Type B pancreatic cell (in vitro differentiated cells): ENCODE measurements at regions not wholly inside any gene's neighbourhood (a gene's known extent, or its start where the extent isn't known, plus 50 kb on each side); places are given as distances from the start of the nearest gene placed in this dataset.

Experiments used
- DNase-seq: peaks from one replicate; pipeline ENCODE4 v3.0.0; 2021; ENCODE audit warnings: mixed read lengths; ENCODE audit not compliant: unreplicated experiment; ENCODE audit errors: extremely low spot score
- H3K27ac Mint-ChIP-seq: 2 replicates; pipeline ENCODE4 v1.8.0; 2021; ENCODE audit warnings: mild to moderate bottlenecking, mixed read lengths
- H3K27me3 Mint-ChIP-seq: 2 replicates; pipeline ENCODE4 v1.8.0; 2021; ENCODE audit warnings: mixed read lengths
- H3K36me3 Mint-ChIP-seq: 2 replicates; pipeline ENCODE4 v1.8.0; 2021; ENCODE audit warnings: mixed read lengths
- H3K4me1 Mint-ChIP-seq: one replicate; pipeline ENCODE4 v1.8.0; 2021; ENCODE audit warnings: mixed read lengths; ENCODE audit not compliant: unreplicated experiment
- H3K4me3 Mint-ChIP-seq: 2 replicates; pipeline ENCODE4 v1.8.0; 2021; ENCODE audit warnings: mild to moderate bottlenecking, mixed read lengths
- H3K9me3 Mint-ChIP-seq: 2 replicates; pipeline ENCODE4 v1.8.0; 2021; ENCODE audit warnings: mixed read lengths
- CTCF ChIP-seq: fragments of 200-600 bp; sonication (generic); conservative IDR thresholded peaks from 2 replicates; pipeline ENCODE4 v1.5.0; 2021; ENCODE audit warnings: antibody characterized with exemption, mild to moderate bottlenecking

GRCh38 chr6:44528716-44529115 is 141.2 kb downstream of the CDC5L start:
- H3K36me3 Mint-ChIP-seq, result no peaks in the 10 kb centered on the region
- no peak for TF ChIP-seq CTCF
- no peaks in the 10 kb centered on the region for H3K9me3 Mint-ChIP-seq
- H3K27ac Mint-ChIP-seq, result no peak overlapping the region
- H3K27me3 Mint-ChIP-seq, result peaks cover 20% of the 10 kb centered on the region
- no peak overlapping the region for H3K4me3 Mint-ChIP-seq
- DNase-seq, result no peak
- H3K4me1 Mint-ChIP-seq, result peaks cover 17% of the 10 kb centered on the region

- H3K4me1 Mint-ChIP-seq, result peaks cover 17% of the 10 kb centered on the region
- H3K27me3 Mint-ChIP-seq, result peaks cover 20% of the 10 kb centered on the region
- H3K27ac Mint-ChIP-seq, result no peak overlapping the region
- DNase-seq, result no peak
- TF ChIP-seq CTCF, result no peak
- H3K4me3 Mint-ChIP-seq, result no peak overlapping the region
- H3K9me3 Mint-ChIP-seq, result no peaks in the 10 kb centered on the region
- H3K36me3 Mint-ChIP-seq, result no peaks in the 10 kb centered on the region
Measured at GRCh38 chr6:44529146-44529905, 141.8 kb downstream of the CDC5L start.

GRCh38 chr6:44530209-44530909 is 142.9 kb downstream of the CDC5L start:
- no peak for TF ChIP-seq CTCF
- Mint-ChIP-seq H3K36me3 (no peaks in the 10 kb centered on the region), H3K4me1 (peaks cover 17% of the 10 kb centered on the region), H3K9me3 (no peaks in the 10 kb centered on the region), H3K27ac (no peak overlapping the region), H3K27me3 (peaks cover 20% of the 10 kb centered on the region), H3K4me3 (no peak overlapping the region)
- no peak for DNase-seq

- H3K4me3 Mint-ChIP-seq, result no peak overlapping the region
- TF ChIP-seq CTCF, result no peak
- DNase-seq, result no peak
- no peaks in the 10 kb centered on the region for H3K36me3 Mint-ChIP-seq
- H3K9me3 Mint-ChIP-seq, result no peaks in the 10 kb centered on the region
- peaks cover 20% of the 10 kb centered on the region for H3K27me3 Mint-ChIP-seq
- H3K27ac Mint-ChIP-seq, result no peak overlapping the region
- H3K4me1 Mint-ChIP-seq, result peaks cover 17% of the 10 kb centered on the region
Measured at GRCh38 chr6:44530910-44531234, 143.4 kb downstream of the CDC5L start.

- TF ChIP-seq CTCF, result no peak
- no peaks in the 10 kb centered on the region for H3K36me3 Mint-ChIP-seq
- peaks cover 17% of the 10 kb centered on the region for H3K4me1 Mint-ChIP-seq
- no peak overlapping the region for H3K4me3 Mint-ChIP-seq
- H3K27ac Mint-ChIP-seq, result no peak overlapping the region
- no peak for DNase-seq
- H3K9me3 Mint-ChIP-seq, result no peaks in the 10 kb centered on the region
- H3K27me3 Mint-ChIP-seq, result peaks cover 20% of the 10 kb centered on the region
Measured at GRCh38 chr6:44531442-44532015, 144.0 kb downstream of the CDC5L start.
